ENCODE measurements at regions not wholly inside any gene's neighbourhood (a gene's known extent, or its start where the extent isn't known, plus 50 kb on each side); places are given as distances from the start of the nearest gene placed in this dataset.

DNA sequence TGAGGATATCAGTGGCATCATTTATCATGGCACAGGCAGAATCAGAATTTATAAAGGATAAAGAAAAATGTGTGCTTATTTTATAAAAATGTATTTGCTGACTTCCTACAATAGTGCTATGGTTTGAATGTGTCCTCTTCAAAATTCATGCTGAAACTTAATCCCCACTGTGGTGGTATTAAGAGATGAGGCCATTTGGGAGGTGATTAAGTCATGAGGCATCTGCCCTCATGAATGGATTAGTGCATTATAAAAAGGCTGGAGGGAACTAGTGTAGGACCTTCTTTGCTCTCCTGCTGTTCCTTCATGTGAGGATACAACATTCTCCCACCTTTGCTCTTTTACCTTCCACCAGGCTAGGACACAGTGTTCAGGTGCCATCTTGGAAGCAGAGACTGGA, 212.8 kb downstream of the RFC3 start:
- no peak overlapping the region for H3K9ac ChIP-seq (replicated peaks; ENCODE audit: extremely low read depth, insufficient read depth, low read length)
- FAIRE-seq (no peak), DNase-seq (ENCODE audit: low read depth, low spot score) (no peak)
- BruUV-seq (replicated peaks): no TSS peak
- no peaks in the 10 kb centered on the region for H3K79me2 ChIP-seq (ENCODE audit: control insufficient read depth, insufficient read depth, low read length)
- H3K9me3 ChIP-seq (replicated peaks; ENCODE audit: control insufficient read depth, insufficient read depth, low read length): peaks cover 4% of the 10 kb centered on the region
- H3K36me3 ChIP-seq (ENCODE audit: control insufficient read depth in 2 of 2, extremely low read depth in 1 of 2, insufficient read depth in 2 of 2, low read length in 2 of 2): no peaks in the 10 kb centered on the region
- H3K4me2 ChIP-seq (ENCODE audit: insufficient read depth, low read length): no peak overlapping the region
- no peaks in the 10 kb centered on the region for H3K9me1 ChIP-seq (replicated peaks; ENCODE audit: control insufficient read depth, extremely low read depth, insufficient read depth, low read length)
- dilution Hi-C loops (cut with MboI; ENCODE audit: extremely low pct_ligation_motif_present, low sequenced_read_pairs): no loop called here
- H3K4me1 ChIP-seq (ENCODE audit: control insufficient read depth, extremely low read depth, insufficient read depth, low read length): peaks cover 7% of the 10 kb centered on the region
- no peaks in the 10 kb centered on the region for H3K27me3 ChIP-seq (ENCODE audit: control insufficient read depth in 2 of 2, insufficient read depth in 2 of 2, low read length in 2 of 2)
- H3K27ac ChIP-seq (ENCODE audit: insufficient read depth, low read depth, low read length): no peak overlapping the region
- TF ChIP-seq POLR2A (IDR thresholded peaks at IDR 0.05; ENCODE audit: low read depth, low read length): no peak
- no peak for TF ChIP-seq POLR2AphosphoS5 (IDR thresholded peaks at IDR 0.05; ENCODE audit: insufficient read depth, low read depth, low read length)
- TF ChIP-seq MYC (IDR thresholded peaks at IDR 0.05; ENCODE audit: low read depth, low read length): no peak
- TF ChIP-seq JUN (IDR thresholded peaks at IDR 0.05; ENCODE audit: borderline replicate concordance, insufficient read depth, insufficient read length, low read depth): no peak
- TF ChIP-seq, protein P1, sequence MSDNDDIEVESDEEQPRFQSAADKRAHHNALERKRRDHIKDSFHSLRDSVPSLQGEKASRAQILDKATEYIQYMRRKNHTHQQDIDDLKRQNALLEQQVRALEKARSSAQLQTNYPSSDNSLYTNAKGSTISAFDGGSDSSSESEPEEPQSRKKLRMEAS (IDR thresholded peaks at IDR 0.05; ENCODE audit: insufficient read depth, insufficient read length): no peak
- TF ChIP-seq, protein P2, sequence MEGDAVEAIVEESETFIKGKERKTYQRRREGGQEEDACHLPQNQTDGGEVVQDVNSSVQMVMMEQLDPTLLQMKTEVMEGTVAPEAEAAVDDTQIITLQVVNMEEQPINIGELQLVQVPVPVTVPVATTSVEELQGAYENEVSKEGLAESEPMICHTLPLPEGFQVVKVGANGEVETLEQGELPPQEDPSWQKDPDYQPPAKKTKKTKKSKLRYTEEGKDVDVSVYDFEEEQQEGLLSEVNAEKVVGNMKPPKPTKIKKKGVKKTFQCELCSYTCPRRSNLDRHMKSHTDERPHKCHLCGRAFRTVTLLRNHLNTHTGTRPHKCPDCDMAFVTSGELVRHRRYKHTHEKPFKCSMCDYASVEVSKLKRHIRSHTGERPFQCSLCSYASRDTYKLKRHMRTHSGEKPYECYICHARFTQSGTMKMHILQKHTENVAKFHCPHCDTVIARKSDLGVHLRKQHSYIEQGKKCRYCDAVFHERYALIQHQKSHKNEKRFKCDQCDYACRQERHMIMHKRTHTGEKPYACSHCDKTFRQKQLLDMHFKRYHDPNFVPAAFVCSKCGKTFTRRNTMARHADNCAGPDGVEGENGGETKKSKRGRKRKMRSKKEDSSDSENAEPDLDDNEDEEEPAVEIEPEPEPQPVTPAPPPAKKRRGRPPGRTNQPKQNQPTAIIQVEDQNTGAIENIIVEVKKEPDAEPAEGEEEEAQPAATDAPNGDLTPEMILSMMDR (IDR thresholded peaks at IDR 0.05; ENCODE audit: extremely low read depth in 1 of 2, insufficient read depth in 1 of 2, low read depth in 1 of 2, low read length in 2 of 2): no peak
- no peak for TF ChIP-seq GATA2 (IDR thresholded peaks at IDR 0.05; ENCODE audit: insufficient read depth, insufficient read length, low read depth, low read length)
- TF ChIP-seq EZH2 (IDR thresholded peaks at IDR 0.05; ENCODE audit: borderline replicate concordance, low read depth, low read length, severe bottlenecking): no peak
- no peak for TF ChIP-seq FOS (IDR thresholded peaks at IDR 0.05; ENCODE audit: borderline replicate concordance, insufficient read depth, low read length)
- intact Hi-C loops (cut with micrococcal nuclease): no loop called here
- no peak overlapping the region for H3K4me3 ChIP-seq (replicated peaks in 1 of 3; ENCODE audit: insufficient read depth in 1 of 3, low read depth in 1 of 3, low read length in 3 of 3)
- H2AFZ ChIP-seq (ENCODE audit: low read depth, low read length): no peak overlapping the region
- ChIA-PET POLR2A (no interaction called here), CTCF (no interaction called here)
- H4K20me1 ChIP-seq (replicated peaks; ENCODE audit: control insufficient read depth, extremely low read depth, insufficient read depth, low read length): no peaks in the 10 kb centered on the region
